HG02610 (cell line): ENCODE measurements at regions not wholly inside any gene's neighbourhood (a gene's known extent, or its start where the extent isn't known, plus 50 kb on each side); places are given as distances from the start of the nearest gene placed in this dataset.
"Not testable (repeated sequence)": the region's sequence is repeated elsewhere in the genome, so short reads cannot be mapped to it uniquely, and the experiment has no call there.

ENCODE experiments used
- ATAC-seq: cut with Tn5 transposase; IDR thresholded peaks from one replicate; pipeline ENCODE4 v1.9.1; 2021; ENCODE audit warnings: mild to moderate bottlenecking, moderate library complexity; ENCODE audit not compliant: unreplicated experiment

GRCh38 chr2:236369661-236370062, 105.5 kb upstream of the ASB18 start:
- no peak for ATAC-seq

GRCh38 chr2:236370847-236371409, 106.7 kb upstream of the ASB18 start:
- no peak for ATAC-seq

- ATAC-seq: no peak
Measured at GRCh38 chr2:236375973-236376476, 111.8 kb upstream of the ASB18 start.

GRCh38 chr2:236376566-236377244, 112.5 kb upstream of the ASB18 start:
- ATAC-seq: no peak

GRCh38 chr2:236380051-236380612, 115.9 kb upstream of the ASB18 start:
- ATAC-seq: no peak

GRCh38 chr2:236381253-236381652, 117.0 kb upstream of the ASB18 start:
- ATAC-seq: not testable (repeated sequence)

- ATAC-seq: not testable (repeated sequence)
Measured at GRCh38 chr2:236389284-236390216, 125.3 kb upstream of the ASB18 start.

GRCh38 chr2:236393101-236393500, 128.9 kb upstream of the ASB18 start:
- no peak for ATAC-seq

- no peak for ATAC-seq
Measured at GRCh38 chr2:236393581-236393980, 129.4 kb upstream of the ASB18 start.

GRCh38 chr2:236394571-236394970, 130.4 kb upstream of the ASB18 start:
- ATAC-seq: no peak

- no peak for ATAC-seq
Measured at GRCh38 chr2:236395067-236395466, 130.9 kb upstream of the ASB18 start.

- no peak for ATAC-seq
Measured at GRCh38 chr2:236396818-236397350, 132.7 kb upstream of the ASB18 start.

GRCh38 chr2:236397681-236398080, 133.5 kb upstream of the ASB18 start:
- no peak for ATAC-seq

- ATAC-seq: no peak
Measured at GRCh38 chr2:236399409-236399808, 135.2 kb upstream of the ASB18 start.

GRCh38 chr2:236400046-236400574, 135.9 kb upstream of the ASB18 start:
- ATAC-seq: no peak

GRCh38 chr2:236400594-236401360, 136.6 kb upstream of the ASB18 start:
- no peak for ATAC-seq

GRCh38 chr2:236402033-236402790, 138.0 kb upstream of the ASB18 start:
- ATAC-seq: no peak

GRCh38 chr2:236403125-236403524, 138.9 kb upstream of the ASB18 start:
- no peak for ATAC-seq

- no peak for ATAC-seq
Measured at GRCh38 chr2:236403811-236404210, 139.6 kb upstream of the ASB18 start.
